ENCODE measurements at regions not wholly inside any gene's neighbourhood (a gene's known extent, or its start where the extent isn't known, plus 50 kb on each side); places are given as distances from the start of the nearest gene placed in this dataset.

DNA sequence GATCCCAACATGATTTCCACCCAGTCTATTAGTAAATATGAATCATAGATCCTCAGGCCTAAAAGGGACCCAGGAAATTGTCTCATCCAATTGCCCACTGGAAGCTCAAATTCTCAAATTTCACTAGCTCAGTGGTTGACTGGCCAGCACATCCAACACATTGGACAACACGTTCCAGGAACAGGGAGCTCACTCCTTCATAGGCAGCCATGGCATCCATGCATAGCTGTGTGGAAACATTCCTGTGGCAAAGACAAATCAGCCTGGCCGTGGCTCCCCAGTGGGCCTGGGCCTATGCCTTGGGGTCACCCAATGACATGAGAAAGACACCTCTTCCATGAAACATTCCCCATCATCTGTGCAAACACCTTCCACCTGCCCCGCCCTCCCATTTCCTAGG is 261.1 kb downstream of the ANAPC1 start:
- TF ChIP-seq POLR2A (IDR thresholded peaks at IDR 0.05), result no peak
- TF ChIP-seq, protein P1, sequence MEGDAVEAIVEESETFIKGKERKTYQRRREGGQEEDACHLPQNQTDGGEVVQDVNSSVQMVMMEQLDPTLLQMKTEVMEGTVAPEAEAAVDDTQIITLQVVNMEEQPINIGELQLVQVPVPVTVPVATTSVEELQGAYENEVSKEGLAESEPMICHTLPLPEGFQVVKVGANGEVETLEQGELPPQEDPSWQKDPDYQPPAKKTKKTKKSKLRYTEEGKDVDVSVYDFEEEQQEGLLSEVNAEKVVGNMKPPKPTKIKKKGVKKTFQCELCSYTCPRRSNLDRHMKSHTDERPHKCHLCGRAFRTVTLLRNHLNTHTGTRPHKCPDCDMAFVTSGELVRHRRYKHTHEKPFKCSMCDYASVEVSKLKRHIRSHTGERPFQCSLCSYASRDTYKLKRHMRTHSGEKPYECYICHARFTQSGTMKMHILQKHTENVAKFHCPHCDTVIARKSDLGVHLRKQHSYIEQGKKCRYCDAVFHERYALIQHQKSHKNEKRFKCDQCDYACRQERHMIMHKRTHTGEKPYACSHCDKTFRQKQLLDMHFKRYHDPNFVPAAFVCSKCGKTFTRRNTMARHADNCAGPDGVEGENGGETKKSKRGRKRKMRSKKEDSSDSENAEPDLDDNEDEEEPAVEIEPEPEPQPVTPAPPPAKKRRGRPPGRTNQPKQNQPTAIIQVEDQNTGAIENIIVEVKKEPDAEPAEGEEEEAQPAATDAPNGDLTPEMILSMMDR (IDR thresholded peaks at IDR 0.05), result no peak

Measured in stomach (tissue), 4 donors.